HEK293 (cell line): ENCODE measurements at regions not wholly inside any gene's neighbourhood (a gene's known extent, or its start where the extent isn't known, plus 50 kb on each side); places are given as distances from the start of the nearest gene placed in this dataset.

Experiments used
- GFI1B ChIP-seq: fragments of 450-650 bp; formaldehyde crosslinking; IDR thresholded peaks from 2 replicates; pipeline ENCODE4 v1.5.1; 2016; ENCODE audit warnings: missing biosample characterization, missing genetic modification characterization
- GLI4 ChIP-seq: fragments of 450-650 bp; formaldehyde crosslinking; IDR thresholded peaks from 2 replicates; pipeline ENCODE4 v1.5.1; 2016; ENCODE audit warnings: missing biosample characterization, missing genetic modification characterization
- HOXD13 ChIP-seq: sonication (generic); formaldehyde crosslinking; IDR thresholded peaks from 2 replicates; pipeline ENCODE4 v1.8.0; 2022; ENCODE audit warnings: missing genetic modification reagents, borderline replicate concordance
- IKZF3 ChIP-seq: fragments of 450-650 bp; IDR thresholded peaks from 2 replicates; pipeline ENCODE4 v1.5.0; 2018; ENCODE audit warnings: missing biosample characterization, mild to moderate bottlenecking, missing genetic modification characterization, moderate library complexity
- KLF10 ChIP-seq: fragments of 450-650 bp; IDR thresholded peaks from 2 replicates; pipeline ENCODE4 v1.5.1; 2018; ENCODE audit warnings: missing biosample characterization, mild to moderate bottlenecking, missing genetic modification characterization
- OVOL3 ChIP-seq: fragments of 450-650 bp; formaldehyde crosslinking; IDR thresholded peaks from 2 replicates; pipeline ENCODE4 v1.5.1; 2016; ENCODE audit warnings: missing biosample characterization, missing genetic modification characterization
- RBAK ChIP-seq: fragments of 450-650 bp; formaldehyde crosslinking; IDR thresholded peaks from 2 replicates; pipeline ENCODE4 v1.5.1; 2016; ENCODE audit warnings: missing biosample characterization, missing genetic modification characterization
- SCRT2 ChIP-seq: fragments of 450-650 bp; formaldehyde crosslinking; IDR thresholded peaks from 2 replicates; pipeline ENCODE4 v1.5.1; 2016; ENCODE audit warnings: missing biosample characterization, missing genetic modification characterization
- SP3 ChIP-seq: fragments of 450-650 bp; formaldehyde crosslinking; IDR thresholded peaks from 2 replicates; pipeline ENCODE4 v1.5.1; 2016; ENCODE audit warnings: missing biosample characterization, missing genetic modification characterization
- TRIM28 ChIP-seq: IDR thresholded peaks from 2 replicates; pipeline ENCODE4 v1.6.1; 2011; ENCODE audit warnings: low read length, control low read depth, borderline replicate concordance
- WT1 ChIP-seq: fragments of 450-650 bp; formaldehyde crosslinking; IDR thresholded peaks from 2 replicates; pipeline ENCODE4 v1.5.1; 2016; ENCODE audit warnings: missing biosample characterization, missing genetic modification characterization
- YY1 ChIP-seq: fragments of 450-650 bp; formaldehyde crosslinking; IDR thresholded peaks from 2 replicates; pipeline ENCODE4 v1.5.1; 2018; ENCODE audit warnings: missing biosample characterization, missing genetic modification characterization
- ZBTB21 ChIP-seq: fragments of 450-650 bp; formaldehyde crosslinking; IDR thresholded peaks from 2 replicates; pipeline ENCODE4 v1.5.1; 2017; ENCODE audit warnings: missing biosample characterization, missing genetic modification characterization
- ZNF133 ChIP-seq: fragments of 450-650 bp; formaldehyde crosslinking; IDR thresholded peaks from 2 replicates; pipeline ENCODE4 v1.5.1; 2016; ENCODE audit warnings: missing biosample characterization, missing genetic modification characterization
- ZNF433 ChIP-seq: fragments of 450-650 bp; formaldehyde crosslinking; IDR thresholded peaks from 2 replicates; pipeline ENCODE4 v1.5.1; 2016; ENCODE audit warnings: missing biosample characterization, missing genetic modification characterization, low read depth
- ZNF529 ChIP-seq: fragments of 450-650 bp; formaldehyde crosslinking; IDR thresholded peaks from 2 replicates; pipeline ENCODE4 v1.5.1; 2017; ENCODE audit warnings: missing genetic modification characterization, missing biosample characterization; ENCODE audit not compliant: insufficient replicate concordance
- ZNF544 ChIP-seq: fragments of 450-650 bp; formaldehyde crosslinking; IDR thresholded peaks from 2 replicates; pipeline ENCODE4 v1.5.0; 2017; ENCODE audit warnings: missing biosample characterization, missing genetic modification characterization
- ZNF548 ChIP-seq: fragments of 450-650 bp; formaldehyde crosslinking; IDR thresholded peaks from 2 replicates; pipeline ENCODE4 v1.5.1; 2016; ENCODE audit warnings: missing biosample characterization, missing genetic modification characterization
- ZNF596 ChIP-seq: fragments of 450-650 bp; IDR thresholded peaks from 2 replicates; pipeline ENCODE4 v1.5.0; 2018; ENCODE audit warnings: missing biosample characterization, mild to moderate bottlenecking, missing genetic modification characterization, moderate library complexity
- ZNF600 ChIP-seq: fragments of 450-650 bp; formaldehyde crosslinking; IDR thresholded peaks from 2 replicates; pipeline ENCODE4 v1.5.1; 2016; ENCODE audit warnings: missing biosample characterization, missing genetic modification characterization
- ZNF626 ChIP-seq: fragments of 450-650 bp; sonication (Bioruptor Pico); formaldehyde crosslinking; IDR thresholded peaks from 2 replicates; pipeline ENCODE4 v1.5.1; 2018; ENCODE audit warnings: missing biosample characterization, missing genetic modification characterization, inconsistent platforms
- TF ChIP-seq, protein P1 (sequence below): fragments of 450-650 bp; formaldehyde crosslinking; IDR thresholded peaks from 2 replicates; pipeline ENCODE4 v1.5.1; 2016; ENCODE audit warnings: missing biosample characterization, missing genetic modification characterization
- TF ChIP-seq, protein P2 (sequence below): fragments of 450-650 bp; formaldehyde crosslinking; IDR thresholded peaks from 2 replicates; pipeline ENCODE4 v1.5.1; 2017; ENCODE audit warnings: missing biosample characterization, missing genetic modification characterization
- TF ChIP-seq, protein P3 (sequence below): fragments of 450-650 bp; formaldehyde crosslinking; IDR thresholded peaks from 2 replicates; pipeline ENCODE4 v1.5.1; 2016; ENCODE audit warnings: missing biosample characterization, missing genetic modification characterization
- TF ChIP-seq, protein P4 (sequence below): fragments of 450-650 bp; formaldehyde crosslinking; IDR thresholded peaks from 2 replicates; pipeline ENCODE4; 2016; ENCODE audit warnings: missing biosample characterization, missing genetic modification characterization
- TF ChIP-seq, protein P5 (sequence below): fragments of 450-650 bp; formaldehyde crosslinking; IDR thresholded peaks from 2 replicates; pipeline ENCODE4 v1.5.1; 2016; ENCODE audit warnings: missing biosample characterization, missing genetic modification characterization, borderline replicate concordance
- TF ChIP-seq, protein P6 (sequence below): fragments of 450-650 bp; formaldehyde crosslinking; IDR thresholded peaks from 2 replicates; pipeline ENCODE4 v1.5.1; 2016; ENCODE audit warnings: missing biosample characterization, missing genetic modification characterization
- TF ChIP-seq, protein P7 (sequence below): fragments of 450-650 bp; formaldehyde crosslinking; IDR thresholded peaks from 2 replicates; pipeline ENCODE4 v1.5.1; 2016; ENCODE audit warnings: missing biosample characterization, missing genetic modification characterization

DNA sequence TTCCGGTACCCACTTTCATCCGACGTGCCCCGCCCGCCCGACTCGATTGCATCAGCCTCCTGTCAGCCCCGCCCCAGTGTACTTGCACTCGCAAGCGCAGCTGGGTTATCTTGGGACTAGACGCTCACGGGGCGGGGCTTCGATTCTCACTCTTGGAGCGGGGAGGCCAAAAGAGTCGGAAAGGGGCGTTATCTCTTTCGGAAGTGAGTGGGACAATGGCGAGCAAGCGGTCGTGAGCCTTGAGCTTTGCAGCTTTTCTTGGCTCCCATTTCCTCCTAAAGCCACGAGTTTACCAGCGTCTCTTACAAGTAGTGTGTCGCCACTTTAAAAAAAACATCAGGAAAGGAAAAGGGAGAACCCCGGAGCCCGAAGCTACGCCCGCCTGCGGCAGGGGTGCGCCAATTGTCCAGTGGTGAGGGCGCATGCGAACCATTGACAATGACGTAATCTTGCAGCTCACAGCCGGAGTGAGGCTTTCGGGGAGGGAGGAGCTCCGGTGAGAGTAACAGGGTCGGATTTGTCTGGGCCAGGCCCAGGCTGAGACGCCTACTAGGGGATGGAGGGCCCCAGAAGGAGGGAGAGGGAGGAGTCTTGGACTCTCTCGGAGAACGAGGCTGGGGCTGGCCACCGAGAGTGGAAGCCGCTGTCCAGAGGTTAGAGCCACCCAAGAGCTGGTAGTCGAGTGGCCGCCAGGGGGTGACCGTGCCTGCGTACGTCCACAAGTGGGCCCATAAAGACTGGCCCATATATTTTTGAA, 109.5 kb downstream of the GNL3L start (continued):
- TF ChIP-seq, protein P1, sequence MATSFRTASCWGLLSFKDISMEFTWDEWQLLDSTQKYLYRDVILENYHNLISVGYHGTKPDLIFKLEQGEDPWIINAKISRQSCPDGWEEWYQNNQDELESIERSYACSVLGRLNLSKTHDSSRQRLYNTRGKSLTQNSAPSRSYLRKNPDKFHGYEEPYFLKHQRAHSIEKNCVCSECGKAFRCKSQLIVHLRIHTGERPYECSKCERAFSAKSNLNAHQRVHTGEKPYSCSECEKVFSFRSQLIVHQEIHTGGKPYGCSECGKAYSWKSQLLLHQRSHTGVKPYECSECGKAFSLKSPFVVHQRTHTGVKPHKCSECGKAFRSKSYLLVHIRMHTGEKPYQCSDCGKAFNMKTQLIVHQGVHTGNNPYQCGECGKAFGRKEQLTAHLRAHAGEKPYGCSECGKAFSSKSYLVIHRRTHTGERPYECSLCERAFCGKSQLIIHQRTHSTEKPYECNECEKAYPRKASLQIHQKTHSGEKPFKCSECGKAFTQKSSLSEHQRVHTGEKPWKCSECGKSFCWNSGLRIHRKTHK: no peak
- TF ChIP-seq, protein P2, sequence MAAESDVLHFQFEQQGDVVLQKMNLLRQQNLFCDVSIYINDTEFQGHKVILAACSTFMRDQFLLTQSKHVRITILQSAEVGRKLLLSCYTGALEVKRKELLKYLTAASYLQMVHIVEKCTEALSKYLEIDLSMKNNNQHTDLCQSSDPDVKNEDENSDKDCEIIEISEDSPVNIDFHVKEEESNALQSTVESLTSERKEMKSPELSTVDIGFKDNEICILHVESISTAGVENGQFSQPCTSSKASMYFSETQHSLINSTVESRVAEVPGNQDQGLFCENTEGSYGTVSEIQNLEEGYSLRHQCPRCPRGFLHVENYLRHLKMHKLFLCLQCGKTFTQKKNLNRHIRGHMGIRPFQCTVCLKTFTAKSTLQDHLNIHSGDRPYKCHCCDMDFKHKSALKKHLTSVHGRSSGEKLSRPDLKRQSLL (tag by site-specific recombination): no peak
- TF ChIP-seq ZNF133 (tag by site-specific recombination) (no peak), GFI1B (tag by site-specific recombination) (no peak), OVOL3 (tag by site-specific recombination) (no peak), WT1 (tag by site-specific recombination) (no peak), KLF10 (tag by site-specific recombination) (peak; percentile 42; the same call in 1 of the 2 replicates), ZNF626 (tag by site-specific recombination) (no peak), ZNF544 (no peak), SP3 (tag by site-specific recombination) (peak; percentile 80), YY1 (no peak), ZNF600 (tag by site-specific recombination) (no peak), GLI4 (tag by site-specific recombination) (no peak), RBAK (tag by site-specific recombination) (no peak), ZNF433 (tag by site-specific recombination) (no peak), HOXD13 (no peak; the same call in 1 of the 2 replicates), IKZF3 (tag by site-specific recombination) (peak; percentile 60), SCRT2 (tag by site-specific recombination) (peak; percentile 53), ZBTB21 (peak; percentile 90), ZNF529 (tag by site-specific recombination) (no peak), ZNF596 (no peak), ZNF548 (tag by site-specific recombination) (no peak), TRIM28 (peak; percentile 92; the same call in 1 of the 2 replicates)
- TF ChIP-seq, protein P3, sequence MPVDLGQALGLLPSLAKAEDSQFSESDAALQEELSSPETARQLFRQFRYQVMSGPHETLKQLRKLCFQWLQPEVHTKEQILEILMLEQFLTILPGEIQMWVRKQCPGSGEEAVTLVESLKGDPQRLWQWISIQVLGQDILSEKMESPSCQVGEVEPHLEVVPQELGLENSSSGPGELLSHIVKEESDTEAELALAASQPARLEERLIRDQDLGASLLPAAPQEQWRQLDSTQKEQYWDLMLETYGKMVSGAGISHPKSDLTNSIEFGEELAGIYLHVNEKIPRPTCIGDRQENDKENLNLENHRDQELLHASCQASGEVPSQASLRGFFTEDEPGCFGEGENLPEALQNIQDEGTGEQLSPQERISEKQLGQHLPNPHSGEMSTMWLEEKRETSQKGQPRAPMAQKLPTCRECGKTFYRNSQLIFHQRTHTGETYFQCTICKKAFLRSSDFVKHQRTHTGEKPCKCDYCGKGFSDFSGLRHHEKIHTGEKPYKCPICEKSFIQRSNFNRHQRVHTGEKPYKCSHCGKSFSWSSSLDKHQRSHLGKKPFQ (tag by site-specific recombination): peak; percentile 68
- TF ChIP-seq, protein P4, sequence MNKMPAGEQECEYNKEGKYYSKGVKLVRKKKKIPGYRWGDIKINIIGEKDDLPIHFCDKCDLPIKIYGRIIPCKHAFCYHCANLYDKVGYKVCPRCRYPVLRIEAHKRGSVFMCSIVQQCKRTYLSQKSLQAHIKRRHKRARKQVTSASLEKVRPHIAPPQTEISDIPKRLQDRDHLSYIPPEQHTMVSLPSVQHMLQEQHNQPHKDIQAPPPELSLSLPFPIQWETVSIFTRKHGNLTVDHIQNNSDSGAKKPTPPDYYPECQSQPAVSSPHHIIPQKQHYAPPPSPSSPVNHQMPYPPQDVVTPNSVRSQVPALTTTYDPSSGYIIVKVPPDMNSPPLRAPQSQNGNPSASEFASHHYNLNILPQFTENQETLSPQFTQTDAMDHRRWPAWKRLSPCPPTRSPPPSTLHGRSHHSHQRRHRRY: no peak
- TF ChIP-seq, protein P5, sequence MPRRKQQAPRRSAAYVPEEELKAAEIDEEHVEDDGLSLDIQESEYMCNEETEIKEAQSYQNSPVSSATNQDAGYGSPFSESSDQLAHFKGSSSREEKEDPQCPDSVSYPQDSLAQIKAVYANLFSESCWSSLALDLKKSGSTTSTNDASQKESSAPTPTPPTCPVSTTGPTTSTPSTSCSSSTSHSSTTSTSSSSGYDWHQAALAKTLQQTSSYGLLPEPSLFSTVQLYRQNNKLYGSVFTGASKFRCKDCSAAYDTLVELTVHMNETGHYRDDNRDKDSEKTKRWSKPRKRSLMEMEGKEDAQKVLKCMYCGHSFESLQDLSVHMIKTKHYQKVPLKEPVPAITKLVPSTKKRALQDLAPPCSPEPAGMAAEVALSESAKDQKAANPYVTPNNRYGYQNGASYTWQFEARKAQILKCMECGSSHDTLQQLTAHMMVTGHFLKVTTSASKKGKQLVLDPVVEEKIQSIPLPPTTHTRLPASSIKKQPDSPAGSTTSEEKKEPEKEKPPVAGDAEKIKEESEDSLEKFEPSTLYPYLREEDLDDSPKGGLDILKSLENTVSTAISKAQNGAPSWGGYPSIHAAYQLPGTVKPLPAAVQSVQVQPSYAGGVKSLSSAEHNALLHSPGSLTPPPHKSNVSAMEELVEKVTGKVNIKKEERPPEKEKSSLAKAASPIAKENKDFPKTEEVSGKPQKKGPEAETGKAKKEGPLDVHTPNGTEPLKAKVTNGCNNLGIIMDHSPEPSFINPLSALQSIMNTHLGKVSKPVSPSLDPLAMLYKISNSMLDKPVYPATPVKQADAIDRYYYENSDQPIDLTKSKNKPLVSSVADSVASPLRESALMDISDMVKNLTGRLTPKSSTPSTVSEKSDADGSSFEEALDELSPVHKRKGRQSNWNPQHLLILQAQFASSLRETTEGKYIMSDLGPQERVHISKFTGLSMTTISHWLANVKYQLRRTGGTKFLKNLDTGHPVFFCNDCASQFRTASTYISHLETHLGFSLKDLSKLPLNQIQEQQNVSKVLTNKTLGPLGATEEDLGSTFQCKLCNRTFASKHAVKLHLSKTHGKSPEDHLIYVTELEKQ (tag by site-specific recombination): no peak
- TF ChIP-seq, protein P6, sequence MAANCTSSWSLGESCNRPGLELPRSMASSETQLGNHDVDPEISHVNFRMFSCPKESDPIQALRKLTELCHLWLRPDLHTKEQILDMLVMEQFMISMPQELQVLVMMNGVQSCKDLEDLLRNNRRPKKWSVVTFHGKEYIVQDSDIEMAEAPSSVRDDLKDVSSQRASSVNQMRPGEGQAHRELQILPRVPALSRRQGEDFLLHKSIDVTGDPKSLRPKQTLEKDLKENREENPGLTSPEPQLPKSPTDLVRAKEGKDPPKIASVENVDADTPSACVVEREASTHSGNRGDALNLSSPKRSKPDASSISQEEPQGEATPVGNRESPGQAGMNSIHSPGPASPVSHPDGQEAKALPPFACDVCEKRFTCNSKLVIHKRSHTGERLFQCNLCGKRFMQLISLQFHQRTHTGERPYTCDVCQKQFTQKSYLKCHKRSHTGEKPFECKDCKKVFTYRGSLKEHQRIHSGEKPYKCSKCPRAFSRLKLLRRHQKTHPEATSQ: no peak
- TF ChIP-seq, protein P7, sequence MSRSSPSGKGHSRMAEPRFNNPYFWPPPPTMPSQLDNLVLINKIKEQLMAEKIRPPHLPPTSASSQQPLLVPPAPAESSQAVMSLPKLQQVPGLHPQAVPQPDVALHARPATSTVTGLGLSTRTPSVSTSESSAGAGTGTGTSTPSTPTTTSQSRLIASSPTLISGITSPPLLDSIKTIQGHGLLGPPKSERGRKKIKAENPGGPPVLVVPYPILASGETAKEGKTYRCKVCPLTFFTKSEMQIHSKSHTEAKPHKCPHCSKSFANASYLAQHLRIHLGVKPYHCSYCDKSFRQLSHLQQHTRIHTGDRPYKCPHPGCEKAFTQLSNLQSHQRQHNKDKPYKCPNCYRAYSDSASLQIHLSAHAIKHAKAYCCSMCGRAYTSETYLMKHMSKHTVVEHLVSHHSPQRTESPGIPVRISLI (tag by site-specific recombination): no peak; the same call in 1 of the 2 replicates
